ENCODE measurements at regions not wholly inside any gene's neighbourhood (a gene's known extent, or its start where the extent isn't known, plus 50 kb on each side); places are given as distances from the start of the nearest gene placed in this dataset.

- no peak for DNase-seq
Measured at GRCh38 chr18:39685303-39685902, 2119.8 kb upstream of the CELF4 start.

DNA sequence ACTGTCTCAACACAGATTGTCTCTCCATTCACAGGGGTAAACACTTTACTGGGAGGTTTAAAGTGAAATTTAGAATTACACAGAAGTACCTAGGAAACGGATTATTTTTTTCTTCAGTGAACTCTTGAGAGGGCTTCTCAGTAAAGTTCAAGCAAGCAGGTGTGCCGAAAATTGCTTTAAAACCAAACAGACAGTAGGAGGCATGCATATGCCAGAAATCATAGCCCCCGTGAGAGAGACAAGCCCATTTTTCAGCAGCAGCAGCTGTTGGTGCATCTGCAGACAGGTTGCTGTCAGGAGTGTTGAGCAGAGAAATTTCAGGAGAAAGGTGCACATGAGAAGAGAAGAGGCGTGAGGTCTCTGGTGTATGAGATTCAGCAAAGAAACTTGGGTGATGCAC is 2115.5 kb upstream of the CELF4 start:
- no peak for DNase-seq

DNA sequence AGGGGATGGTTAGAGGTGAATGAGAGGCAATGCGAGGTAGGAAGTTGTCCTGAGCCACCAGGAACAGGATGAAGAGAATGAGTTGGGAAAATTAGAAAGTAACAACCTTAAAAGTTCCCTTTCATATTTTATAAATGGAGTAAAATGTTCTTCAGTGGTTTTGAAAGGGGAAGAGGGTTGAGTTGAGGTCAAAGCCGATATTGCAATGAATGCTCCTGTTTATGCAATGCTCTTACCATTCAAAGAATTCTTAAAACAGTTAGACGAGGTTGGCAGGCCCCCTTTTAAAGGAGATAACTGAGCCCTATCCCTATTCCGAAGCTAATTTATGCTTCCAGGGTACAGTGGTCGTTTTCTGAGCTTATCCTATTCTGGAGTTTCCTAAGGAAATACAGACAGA is 2110.3 kb upstream of the CELF4 start:
- no peak for DNase-seq

GRCh38 chr18:39675368-39675767 is 2109.8 kb upstream of the CELF4 start:
- DNase-seq = no peak

GRCh38 chr18:39672171-39672570 is 2106.6 kb upstream of the CELF4 start:
- DNase-seq = no peak

- DNase-seq = no peak
Measured at GRCh38 chr18:39667905-39668304, 2102.3 kb upstream of the CELF4 start.

GRCh38 chr18:39666541-39666940 is 2100.9 kb upstream of the CELF4 start:
- no peak for DNase-seq

DNA sequence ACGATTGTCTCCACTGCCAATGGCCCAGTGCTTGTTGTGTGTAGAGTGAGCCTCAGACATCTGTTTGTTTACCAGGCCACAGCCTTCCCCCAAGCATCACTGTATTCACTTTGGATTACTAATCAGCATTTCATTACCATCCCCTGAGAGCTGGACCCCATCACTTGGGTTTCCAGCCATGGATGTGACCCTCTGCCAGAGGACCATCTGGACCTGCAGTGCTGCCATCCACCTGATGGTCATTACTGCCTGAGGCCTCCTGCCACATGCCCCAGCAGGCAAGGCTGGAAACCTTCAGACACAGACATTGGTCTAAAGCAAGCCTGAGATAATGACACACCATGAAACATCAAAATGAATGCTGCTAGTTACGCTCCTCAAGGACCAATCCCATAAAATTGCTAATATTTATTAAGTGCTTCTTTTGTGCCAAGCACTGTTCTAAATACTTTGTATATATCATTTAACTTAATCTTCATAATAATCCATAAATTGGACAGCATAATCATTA is 2096.3 kb upstream of the CELF4 start:
- no peak for DNase-seq

- no peak for DNase-seq
Measured at GRCh38 chr18:39660141-39660540, 2094.5 kb upstream of the CELF4 start.

DNA sequence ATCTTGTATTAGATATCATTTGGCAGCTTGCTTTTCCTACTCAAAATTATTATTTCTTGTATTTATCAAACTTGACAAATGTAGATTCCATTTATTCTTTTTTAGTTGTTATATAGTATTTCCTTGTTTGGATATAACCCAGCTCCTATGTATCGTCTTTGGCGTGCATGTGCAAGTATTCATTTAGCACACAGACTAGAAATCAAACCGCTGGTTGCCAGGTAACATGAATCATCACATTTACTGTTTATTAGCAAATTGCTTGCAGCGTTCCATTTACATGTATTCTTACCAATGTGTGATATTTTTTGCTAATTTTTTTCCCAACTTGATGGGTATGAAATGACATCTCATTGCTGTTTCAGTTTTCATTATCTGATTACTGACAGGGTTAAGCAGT is 2089.7 kb upstream of the CELF4 start:
- DNase-seq = no peak

- no peak for DNase-seq
Measured at GRCh38 chr18:39653221-39653620, 2087.6 kb upstream of the CELF4 start.

DNA sequence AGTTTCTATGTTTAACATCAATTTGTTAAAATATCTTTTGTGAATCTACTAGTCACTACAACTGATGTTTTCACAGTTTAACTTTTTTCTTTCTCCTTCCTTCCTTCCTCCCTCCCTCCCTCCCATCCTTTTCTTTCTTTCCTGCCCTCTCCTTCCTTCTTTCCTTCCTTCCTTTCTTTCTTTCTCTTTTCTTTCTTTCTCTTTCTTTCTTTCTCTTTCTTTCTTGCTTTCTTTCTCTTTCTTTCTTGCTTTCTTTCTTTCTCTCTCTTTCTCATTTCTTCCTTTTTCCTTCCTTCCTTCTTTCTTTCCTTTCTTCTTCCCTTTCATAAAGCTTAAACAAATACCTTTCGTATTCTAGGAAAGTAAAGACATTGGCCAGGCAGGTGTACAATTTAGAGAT is 2083.0 kb upstream of the CELF4 start:
- DNase-seq = no peak

DNA sequence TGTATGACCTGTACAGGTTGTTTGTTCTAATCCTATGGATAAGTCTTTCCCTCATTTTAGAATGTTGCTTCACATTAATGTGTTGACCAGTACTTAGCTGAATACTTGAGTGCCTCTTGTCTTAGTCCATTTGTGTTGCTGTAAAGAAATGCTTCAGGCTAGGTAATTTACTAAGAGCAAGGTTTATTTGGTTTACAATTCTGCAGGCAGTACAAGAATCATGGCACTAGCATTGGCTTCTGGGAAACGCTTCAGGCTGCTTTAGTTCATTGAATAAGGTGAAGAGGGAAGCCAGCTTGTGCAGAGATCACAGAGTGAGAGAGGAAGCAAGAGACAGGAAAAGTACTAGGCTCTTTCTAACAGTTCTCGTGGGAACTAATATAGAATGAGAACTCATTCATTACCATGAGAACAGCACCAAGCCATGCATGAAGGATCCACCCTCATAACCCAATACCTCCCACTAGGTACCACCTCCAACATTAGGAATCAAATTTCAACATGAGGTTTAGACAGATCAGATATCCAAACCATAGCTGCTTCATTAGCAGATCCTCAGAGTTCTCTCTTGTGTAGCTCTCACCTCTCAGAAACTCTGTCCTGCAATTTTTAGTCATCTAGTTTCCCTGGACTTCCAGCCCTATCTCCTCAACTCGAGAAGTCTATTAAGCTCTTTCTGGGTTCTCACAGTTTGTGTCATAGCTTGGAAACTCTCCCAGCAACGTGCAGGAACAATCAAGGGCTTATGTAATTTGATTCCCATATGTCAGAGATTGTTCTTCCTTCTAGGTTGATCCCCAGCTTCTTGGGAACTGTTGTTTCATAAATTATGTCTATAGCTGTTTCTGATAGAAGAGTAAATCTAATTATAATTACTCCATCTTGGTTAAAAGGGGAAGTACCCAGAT is 2082.3 kb upstream of the CELF4 start:
- peak; percentile 19 for DNase-seq

- no peak for DNase-seq
Measured at GRCh38 chr18:39638224-39638623, 2072.6 kb upstream of the CELF4 start.

DNA sequence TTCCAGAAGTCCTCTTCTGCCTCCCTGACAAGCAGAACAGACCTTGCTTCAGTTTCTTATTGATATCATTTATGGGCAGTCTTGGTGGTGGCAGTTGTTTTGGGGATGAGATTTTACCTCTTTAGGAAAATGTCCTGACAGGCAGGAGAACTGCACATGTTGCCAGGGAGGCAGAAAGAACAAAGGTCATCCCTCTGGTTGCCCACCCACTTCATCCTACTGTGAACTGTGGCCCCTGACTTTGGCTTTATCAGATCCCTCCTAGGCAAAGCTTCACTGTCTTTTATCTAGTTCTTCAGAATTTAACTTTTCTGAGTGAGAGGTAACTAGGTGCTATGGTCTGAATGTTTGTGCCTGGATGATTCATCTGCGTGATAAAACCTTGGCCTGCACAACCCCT is 2071.3 kb upstream of the CELF4 start:
- DNase-seq = no peak

- no peak for DNase-seq
Measured at GRCh38 chr18:39635966-39636365, 2070.4 kb upstream of the CELF4 start.

DNA sequence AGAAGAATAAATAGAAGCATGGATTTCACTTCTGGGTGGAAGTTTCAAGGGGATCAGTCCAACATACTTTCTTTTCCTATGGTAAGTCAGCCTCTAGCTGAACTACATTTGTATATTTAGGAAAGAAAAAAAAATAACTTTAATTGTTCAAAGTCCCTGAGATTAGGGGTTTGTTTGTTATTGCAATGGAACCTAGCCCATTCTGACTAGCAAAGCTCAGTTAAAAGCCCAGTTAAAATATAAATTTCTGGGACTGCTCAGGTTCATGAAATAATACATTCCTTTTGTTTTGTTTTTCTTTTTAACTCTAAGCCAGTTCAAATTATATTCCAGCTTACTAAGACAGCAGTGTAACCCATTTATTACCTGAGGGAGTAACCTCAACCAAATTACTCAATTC is 2069.6 kb upstream of the CELF4 start:
- DNase-seq = no peak

DNA sequence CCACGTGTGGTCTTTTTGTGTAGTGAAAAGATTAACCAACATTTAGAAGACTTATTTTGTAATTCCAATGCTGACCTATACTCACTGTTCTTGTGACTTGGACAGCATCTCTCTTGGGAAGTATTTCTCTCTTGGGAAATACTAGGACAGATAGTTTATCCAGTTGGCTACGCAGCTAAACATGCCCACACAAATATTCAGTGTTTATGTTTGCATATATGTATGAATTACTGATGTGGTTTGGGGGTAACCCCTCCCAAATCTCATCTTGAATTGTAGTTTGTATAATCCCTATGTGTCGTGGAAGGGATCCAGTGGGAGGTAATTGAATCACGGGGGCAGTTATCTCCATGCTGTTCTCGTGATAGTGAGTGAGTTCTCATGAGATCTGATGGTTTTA is 2062.3 kb upstream of the CELF4 start:
- DNase-seq = no peak

- DNase-seq = no peak
Measured at GRCh38 chr18:39624961-39625360, 2059.4 kb upstream of the CELF4 start.

DNA sequence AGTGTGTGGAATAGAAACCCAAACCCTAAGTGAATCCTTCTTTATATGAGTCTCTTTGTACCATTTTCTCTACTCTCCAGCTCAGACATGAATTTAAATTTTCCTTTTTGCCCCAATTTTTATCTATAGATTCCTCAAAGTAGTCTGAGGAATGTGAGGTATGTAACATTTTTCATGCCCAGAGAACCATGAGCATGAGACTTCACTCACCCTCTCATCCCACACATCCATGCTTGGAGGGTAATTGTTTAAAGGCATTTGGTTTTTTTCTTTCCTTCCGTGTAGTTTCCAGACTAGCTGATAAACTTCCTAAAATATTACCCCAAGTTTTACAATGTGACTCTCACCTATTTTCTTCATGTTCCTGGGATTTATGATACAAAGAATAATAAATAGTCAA is 2056.8 kb upstream of the CELF4 start:
- DNase-seq = no peak

DNA sequence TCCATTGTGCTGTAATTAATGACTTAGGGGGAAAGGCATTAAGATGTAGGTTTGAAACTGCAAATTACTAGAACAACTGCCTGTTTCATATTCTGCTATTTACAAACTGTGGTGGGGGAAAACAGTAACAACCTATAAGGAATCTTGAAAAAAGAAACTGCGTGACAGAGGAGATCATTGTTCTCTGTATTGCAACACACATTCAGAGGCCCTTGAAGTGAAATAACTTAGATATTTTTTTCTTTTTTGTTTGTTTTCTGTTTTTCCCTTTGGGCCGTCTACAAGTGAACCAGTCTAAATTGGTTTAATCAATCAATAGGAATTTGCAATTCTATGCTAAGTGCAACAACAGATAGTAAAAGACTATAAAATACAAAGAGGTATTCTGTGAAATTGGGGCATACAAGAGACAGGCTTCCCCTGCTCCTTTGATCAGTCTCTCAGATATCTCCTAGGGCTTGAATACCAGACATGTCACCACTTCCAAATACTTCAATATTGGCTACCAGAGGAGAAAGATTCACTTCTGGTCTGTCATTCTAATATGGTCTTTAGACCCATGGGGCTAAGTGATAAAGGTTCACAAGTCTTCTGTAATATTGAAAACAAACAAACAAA is 2055.1 kb upstream of the CELF4 start:
- DNase-seq = no peak

- no peak for DNase-seq
Measured at GRCh38 chr18:39618265-39619003, 2052.8 kb upstream of the CELF4 start.

GRCh38 chr18:39611381-39612100 is 2045.9 kb upstream of the CELF4 start:
- DNase-seq = no peak

All from NCI-H1048 (cell line).